ENCODE measurements at regions not wholly inside any gene's neighbourhood (a gene's known extent, or its start where the extent isn't known, plus 50 kb on each side); places are given as distances from the start of the nearest gene placed in this dataset.
"Not testable (repeated sequence)": the region's sequence is repeated elsewhere in the genome, so short reads cannot be mapped to it uniquely, and the experiment has no call there.

- DNase-seq: no peak
- intact Hi-C loops (cut with DNase I): no loop called here
Measured at GRCh38 chr5:67910546-67910945, 305.0 kb upstream of the PIK3R1 start.

- DNase-seq: no peak
- intact Hi-C loops (cut with DNase I): no loop called here
Measured at GRCh38 chr5:67908126-67908765, 307.3 kb upstream of the PIK3R1 start.

GRCh38 chr5:67904366-67904765, 311.2 kb upstream of the PIK3R1 start:
- no peak for DNase-seq

DNA sequence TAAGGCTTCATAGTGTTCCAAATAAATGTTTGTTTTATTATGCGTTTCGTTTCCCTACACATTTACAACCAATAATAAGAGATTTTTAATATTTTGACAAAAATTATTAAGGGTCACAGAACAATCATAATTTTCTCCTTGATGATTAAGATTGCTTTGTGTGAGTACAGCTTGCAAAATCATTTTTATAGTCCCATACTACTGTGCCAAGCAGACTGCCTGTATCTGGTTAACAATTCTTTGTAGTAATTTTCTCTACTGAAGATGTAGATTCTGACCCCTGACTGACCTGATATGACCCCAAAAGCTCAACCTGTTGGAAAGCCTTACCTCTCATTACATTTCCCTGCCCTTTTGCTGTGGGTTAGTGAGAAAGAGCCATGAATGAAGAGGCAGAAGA, 311.9 kb upstream of the PIK3R1 start:
- intact Hi-C loops (cut with DNase I): no loop called here
- DNase-seq: no peak

More at GRCh38 chr5:67904366-67904765, 311.2 kb upstream of the PIK3R1 start:
- intact Hi-C loops (cut with DNase I): no loop called here

DNA sequence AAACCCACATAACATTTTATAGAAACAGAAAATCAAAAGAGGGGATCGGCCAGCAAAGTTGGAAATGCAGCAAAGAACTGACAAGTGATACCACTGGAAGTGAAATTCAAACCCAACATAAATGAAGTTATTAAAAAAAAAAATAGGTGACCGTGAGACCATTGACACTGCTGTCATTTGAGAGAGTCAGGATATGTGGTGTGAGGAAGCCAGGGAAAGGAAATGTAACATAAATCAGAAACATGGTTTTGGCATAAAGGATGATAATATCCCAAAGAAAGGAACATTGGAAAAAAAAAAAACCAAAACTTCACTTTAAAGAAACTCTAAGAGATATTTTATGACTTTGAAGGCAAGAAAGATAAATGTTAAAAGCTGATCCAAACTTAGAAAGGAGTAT, 312.4 kb upstream of the PIK3R1 start:
- no peak for DNase-seq
- intact Hi-C loops (cut with DNase I): no loop called here

DNA sequence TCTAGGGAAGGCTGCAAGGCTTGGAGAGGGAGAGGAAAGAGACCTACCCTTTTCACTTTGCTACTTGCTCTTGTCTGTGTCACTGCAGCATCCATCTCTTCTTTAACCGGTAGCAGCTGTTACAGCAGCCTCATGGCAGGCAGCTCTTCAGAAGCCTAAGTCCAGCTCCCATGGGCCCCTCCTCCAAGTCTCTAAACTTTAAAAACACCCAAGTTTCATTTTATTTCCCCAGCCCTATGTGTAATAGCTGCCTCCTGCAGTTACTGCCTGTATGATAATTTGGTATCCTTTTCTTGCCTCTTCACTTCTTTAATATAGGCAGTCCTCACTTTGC, 313.1 kb upstream of the PIK3R1 start:
- intact Hi-C loops (cut with DNase I): no loop called here
- no peak for DNase-seq

GRCh38 chr5:67901814-67902496, 313.6 kb upstream of the PIK3R1 start:
- intact Hi-C loops (cut with DNase I): no loop called here
- no peak for DNase-seq

GRCh38 chr5:67900514-67900913, 315.0 kb upstream of the PIK3R1 start:
- intact Hi-C loops (cut with DNase I): no loop called here
- DNase-seq: no peak

- intact Hi-C loops (cut with DNase I): no loop called here
- no peak for DNase-seq
Measured at GRCh38 chr5:67897980-67898379, 317.6 kb upstream of the PIK3R1 start.

DNA sequence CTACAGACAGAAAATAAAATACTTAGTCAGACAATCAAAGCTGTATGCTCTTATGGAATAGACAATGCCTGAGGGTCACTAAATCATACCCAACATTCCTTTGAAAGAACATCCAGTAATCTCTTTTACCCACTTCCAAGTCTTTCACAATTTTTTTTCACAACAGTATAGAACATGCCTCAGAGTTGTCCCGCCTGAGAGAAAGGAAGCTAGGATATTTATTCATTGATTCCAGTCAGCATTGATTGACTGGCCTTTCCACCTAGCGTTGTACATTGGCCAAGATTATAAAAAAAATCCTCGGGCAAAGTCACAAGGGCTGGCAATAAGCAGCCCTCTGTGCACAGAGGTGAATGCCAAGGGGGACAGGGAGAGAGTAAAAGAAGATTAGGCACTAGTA, 318.1 kb upstream of the PIK3R1 start:
- intact Hi-C loops (cut with DNase I): no loop called here
- no peak for DNase-seq

- no peak for DNase-seq
- intact Hi-C loops (cut with DNase I): no loop called here
Measured at GRCh38 chr5:67896930-67897313, 318.6 kb upstream of the PIK3R1 start.

DNA sequence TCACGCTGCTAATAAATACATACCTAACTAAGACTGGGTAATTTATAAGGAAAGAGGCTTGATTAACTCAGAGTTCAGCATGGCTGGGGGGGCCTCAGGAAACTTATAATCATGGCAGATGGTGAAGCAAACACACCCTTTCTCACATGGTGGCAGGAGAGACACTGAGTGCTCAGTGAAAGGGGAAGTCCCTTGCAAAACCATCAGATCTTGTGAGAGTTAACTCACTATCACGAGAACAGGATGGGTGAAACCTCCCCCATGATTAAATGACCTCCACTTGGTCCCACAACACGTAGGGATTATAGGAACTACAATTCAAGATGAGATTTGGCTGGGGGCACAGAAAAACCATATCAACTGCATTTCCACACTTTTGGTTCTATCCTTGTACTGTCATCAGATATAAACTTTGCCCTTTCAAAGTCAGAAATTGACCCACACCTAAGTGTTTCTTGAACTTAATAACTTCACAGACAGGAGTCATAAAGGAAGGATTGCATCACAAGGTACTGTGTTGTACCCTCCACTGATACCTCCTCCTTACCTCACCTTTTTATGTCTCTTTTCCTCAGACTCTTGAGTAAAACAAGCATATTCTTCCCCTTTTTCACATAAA, 319.1 kb upstream of the PIK3R1 start:
- DNase-seq: peak in 1 of 42 donors; percentile 36
- intact Hi-C loops (cut with DNase I): no loop called here

DNA sequence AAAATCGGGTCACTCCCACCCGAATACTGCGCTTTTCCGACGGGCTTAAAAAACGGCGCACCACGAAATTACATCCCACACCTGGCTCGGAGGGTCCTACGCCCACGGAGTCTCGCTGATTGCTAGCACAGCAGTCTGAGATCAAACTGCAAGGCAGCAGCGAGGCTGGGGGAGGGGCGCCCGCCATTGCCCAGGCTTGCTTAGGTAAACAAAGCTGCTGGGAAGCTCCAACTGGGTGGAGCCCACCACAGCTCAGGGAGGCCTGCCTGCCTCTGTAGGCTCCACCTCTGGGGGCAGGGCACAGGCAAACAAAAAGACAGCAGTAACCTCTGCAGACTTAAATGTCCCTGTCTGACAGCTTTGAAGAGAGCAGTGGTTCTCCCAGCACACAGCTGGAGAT, 325.7 kb upstream of the PIK3R1 start:
- DNase-seq; intact Hi-C loops (cut with DNase I): not testable (repeated sequence)

GRCh38 chr5:67887748-67888161, 327.8 kb upstream of the PIK3R1 start:
- intact Hi-C loops (cut with DNase I): no loop called here
- DNase-seq: no peak

DNA sequence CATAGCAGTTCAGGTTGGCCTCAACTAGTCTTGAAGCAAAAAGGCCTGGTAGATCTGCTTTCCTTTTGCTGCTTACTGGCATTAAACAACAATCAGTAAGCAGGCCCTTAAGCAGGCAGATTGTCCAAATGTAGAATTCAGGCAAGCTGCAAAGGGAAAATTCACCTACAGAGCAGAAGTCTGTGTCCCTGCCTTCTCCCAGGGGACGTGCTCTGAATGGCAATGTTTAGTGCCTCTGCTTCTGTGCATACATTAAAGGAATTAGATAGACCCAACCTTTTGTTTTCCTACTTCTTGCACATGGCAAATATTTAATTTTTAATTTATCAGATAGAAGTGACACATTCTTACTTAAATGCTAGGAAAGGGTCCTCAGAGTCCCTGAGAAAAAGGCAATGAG, 328.8 kb upstream of the PIK3R1 start:
- intact Hi-C loops (cut with DNase I): no loop called here
- no peak for DNase-seq

DNA sequence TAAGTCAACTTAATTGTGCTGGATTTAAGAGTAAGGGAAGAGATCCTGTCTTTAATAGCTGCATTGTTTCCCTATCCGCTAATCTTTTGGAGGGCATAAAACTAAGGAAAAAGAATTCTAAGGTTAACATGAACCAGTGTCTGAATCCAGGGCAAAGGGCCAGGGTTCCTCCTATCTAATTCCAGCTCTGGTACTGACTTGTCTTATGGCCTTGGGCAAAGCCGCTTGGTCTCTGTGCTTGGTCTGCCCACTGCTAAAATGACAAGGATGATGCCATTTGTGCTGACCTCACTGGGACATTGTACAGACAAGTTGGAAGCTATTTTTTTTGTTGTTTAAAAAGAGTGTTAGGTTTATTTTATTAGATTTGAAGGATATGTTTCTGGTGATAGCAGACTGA, 334.7 kb upstream of the PIK3R1 start:
- intact Hi-C loops (cut with DNase I): no loop called here
- DNase-seq: no peak

DNA sequence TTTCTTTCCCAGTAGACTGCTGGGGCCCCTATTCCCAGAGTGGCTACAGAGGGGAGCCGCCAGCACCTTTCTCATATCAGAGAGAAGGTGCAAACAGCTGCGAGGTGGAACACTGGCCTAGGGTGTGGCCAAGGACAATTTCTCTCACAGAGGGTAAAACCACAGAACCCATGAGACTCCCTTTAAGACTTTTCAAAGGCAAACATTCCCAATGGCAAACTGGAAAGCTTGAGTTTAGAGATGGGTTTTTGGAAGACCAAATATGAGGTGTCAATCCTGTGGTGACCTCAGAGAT, 335.1 kb upstream of the PIK3R1 start:
- intact Hi-C loops (cut with DNase I): no loop called here
- DNase-seq: no peak

- DNase-seq: no peak
- intact Hi-C loops (cut with DNase I): no loop called here
Measured at GRCh38 chr5:67879620-67880510, 335.7 kb upstream of the PIK3R1 start.

GRCh38 chr5:67878933-67879332, 336.6 kb upstream of the PIK3R1 start:
- intact Hi-C loops (cut with DNase I): no loop called here
- DNase-seq: no peak

- intact Hi-C loops (cut with DNase I): no loop called here
Measured at GRCh38 chr5:67876371-67876770, 339.2 kb upstream of the PIK3R1 start.

More at GRCh38 chr5:67876371-67876770, 339.2 kb upstream of the PIK3R1 start:
- no peak for DNase-seq

All from head of caudate nucleus (tissue), 42 donors.